ENCODE measurements at regions not wholly inside any gene's neighbourhood (a gene's known extent, or its start where the extent isn't known, plus 50 kb on each side); places are given as distances from the start of the nearest gene placed in this dataset.

- no peak for DNase-seq
Measured at GRCh38 chr7:124444696-124445480, 320.7 kb downstream of the GPR37 start.

GRCh38 chr7:124443762-124444161 is 321.8 kb downstream of the GPR37 start:
- TF ChIP-seq CTCF (IDR thresholded peaks at IDR 0.05; ENCODE audit: control extremely low read depth, extremely low read depth) = no peak
- Histone ChIP-seq H3K4me1 (ENCODE audit: control insufficient read depth in 5 of 5, insufficient read depth in 5 of 5, low read length in 5 of 5) (no peaks in the 10 kb centered on the region), H3K9me3 (ENCODE audit: control insufficient read depth in 4 of 4, insufficient read depth in 3 of 4, low read length in 3 of 4) (no peaks in the 10 kb centered on the region), H3K9ac (ENCODE audit: insufficient read depth in 1 of 2, low read length in 2 of 2) (no peak overlapping the region), H3K27ac (ENCODE audit: low read depth in 1 of 2, low read length in 1 of 2) (no peak overlapping the region), H3K36me3 (ENCODE audit: control insufficient read depth in 4 of 4, insufficient read depth in 4 of 4, low read length in 4 of 4) (no peaks in the 10 kb centered on the region), H3K4me3 (no peak overlapping the region), H3K27me3 (ENCODE audit: control insufficient read depth in 3 of 3, insufficient read depth in 3 of 3, low read length in 2 of 3) (no peaks in the 10 kb centered on the region)
- no peak for ATAC-seq (ENCODE audit: insufficient read depth, low FRiP score)
- DNase-seq = no peak

More at GRCh38 chr7:124444696-124445480, 320.7 kb downstream of the GPR37 start:
- H3K4me3 ChIP-seq = no peak overlapping the region
- 52 to 73% methylated on average over 2 of the region's 2 CpGs for WGBS, 2 donors
- H3K27ac ChIP-seq (ENCODE audit: low read depth in 1 of 2, low read length in 1 of 2) = no peak overlapping the region
- no peaks in the 10 kb centered on the region for H3K36me3 ChIP-seq (ENCODE audit: control insufficient read depth in 4 of 4, insufficient read depth in 4 of 4, low read length in 4 of 4)
- H3K9ac ChIP-seq (ENCODE audit: insufficient read depth in 1 of 2, low read length in 2 of 2) = no peak overlapping the region
- TF ChIP-seq CTCF (IDR thresholded peaks at IDR 0.05; ENCODE audit: control extremely low read depth, extremely low read depth) = no peak
- no peaks in the 10 kb centered on the region for H3K27me3 ChIP-seq (ENCODE audit: control insufficient read depth in 3 of 3, insufficient read depth in 3 of 3, low read length in 2 of 3)
- no peaks in the 10 kb centered on the region for H3K9me3 ChIP-seq (ENCODE audit: control insufficient read depth in 4 of 4, insufficient read depth in 3 of 4, low read length in 3 of 4)
- no peak for ATAC-seq (ENCODE audit: insufficient read depth, low FRiP score)
- no peaks in the 10 kb centered on the region for H3K4me1 ChIP-seq (ENCODE audit: control insufficient read depth in 5 of 5, insufficient read depth in 5 of 5, low read length in 5 of 5)

GRCh38 chr7:124440081-124440480 is 325.5 kb downstream of the GPR37 start:
- no peaks in the 10 kb centered on the region for H3K9me3 ChIP-seq (ENCODE audit: control insufficient read depth in 4 of 4, insufficient read depth in 3 of 4, low read length in 3 of 4)
- H3K27me3 ChIP-seq (ENCODE audit: control insufficient read depth in 3 of 3, insufficient read depth in 3 of 3, low read length in 2 of 3) = no peaks in the 10 kb centered on the region
- no peak for TF ChIP-seq CTCF (IDR thresholded peaks at IDR 0.05; ENCODE audit: control extremely low read depth, extremely low read depth)
- H3K27ac ChIP-seq (ENCODE audit: low read depth in 1 of 2, low read length in 1 of 2) = no peak overlapping the region
- no peaks in the 10 kb centered on the region for H3K4me1 ChIP-seq (ENCODE audit: control insufficient read depth in 5 of 5, insufficient read depth in 5 of 5, low read length in 5 of 5)
- no peak overlapping the region for H3K9ac ChIP-seq (ENCODE audit: insufficient read depth in 1 of 2, low read length in 2 of 2)
- 89 to 91% methylated on average over 2 of the region's 2 CpGs for WGBS, 2 donors
- DNase-seq (no peak), ATAC-seq (ENCODE audit: insufficient read depth, low FRiP score) (no peak)
- no peak overlapping the region for H3K4me3 ChIP-seq
- H3K36me3 ChIP-seq (ENCODE audit: control insufficient read depth in 4 of 4, insufficient read depth in 4 of 4, low read length in 4 of 4) = no peaks in the 10 kb centered on the region
